ENCODE measurements at regions not wholly inside any gene's neighbourhood (a gene's known extent, or its start where the extent isn't known, plus 50 kb on each side); places are given as distances from the start of the nearest gene placed in this dataset.

GRCh38 chr2:192373754-192374153 lies 179.0 kb upstream of the TMEFF2 start:
- DNase-seq: no peak

- DNase-seq: no peak
These were observed 178.5 kb upstream of the TMEFF2 start for GRCh38 chr2:192373221-192373620.

GRCh38 chr2:192369969-192370368 lies 175.2 kb upstream of the TMEFF2 start:
- no peak for DNase-seq

GRCh38 chr2:192357217-192357616 lies 162.5 kb upstream of the TMEFF2 start:
- DNase-seq: peak; percentile 3

- no peak for DNase-seq
These were observed 159.9 kb upstream of the TMEFF2 start for GRCh38 chr2:192354512-192355244.

GRCh38 chr2:192347542-192347941 lies 152.8 kb upstream of the TMEFF2 start:
- DNase-seq: no peak

GRCh38 chr2:192345287-192345686 lies 150.6 kb upstream of the TMEFF2 start:
- DNase-seq: no peak

GRCh38 chr2:192333642-192334041 lies 138.9 kb upstream of the TMEFF2 start:
- DNase-seq: no peak

GRCh38 chr2:192328297-192328696 lies 133.6 kb upstream of the TMEFF2 start:
- DNase-seq: no peak

- DNase-seq: no peak
These were observed 132.8 kb upstream of the TMEFF2 start for GRCh38 chr2:192327576-192327975.

GRCh38 chr2:192315543-192315942 lies 120.8 kb upstream of the TMEFF2 start:
- no peak for DNase-seq

- DNase-seq: no peak
These were observed 120.2 kb upstream of the TMEFF2 start for GRCh38 chr2:192314800-192315481.

GRCh38 chr2:192313773-192314172 lies 119.0 kb upstream of the TMEFF2 start:
- DNase-seq: no peak

GRCh38 chr2:192311701-192312460 lies 117.1 kb upstream of the TMEFF2 start:
- no peak for DNase-seq

GRCh38 chr2:192307530-192307929 lies 112.8 kb upstream of the TMEFF2 start:
- DNase-seq: peak; percentile 44

GRCh38 chr2:192298664-192299063 lies 103.9 kb upstream of the TMEFF2 start:
- peak; percentile 3 for DNase-seq

- no peak for DNase-seq
These were observed 97.7 kb upstream of the TMEFF2 start for GRCh38 chr2:192292478-192292877.

- DNase-seq: no peak
These were observed 93.6 kb upstream of the TMEFF2 start for GRCh38 chr2:192288295-192288694.

GRCh38 chr2:192286093-192286701 lies 91.5 kb upstream of the TMEFF2 start:
- peak; percentile 58 for DNase-seq

- no peak for DNase-seq
These were observed 88.7 kb upstream of the TMEFF2 start for GRCh38 chr2:192283450-192283849.

GRCh38 chr2:192278701-192279100 lies 84.0 kb upstream of the TMEFF2 start:
- no peak for DNase-seq

GRCh38 chr2:192277494-192278109 lies 82.9 kb upstream of the TMEFF2 start:
- DNase-seq: no peak

- DNase-seq: no peak
These were observed 80.9 kb upstream of the TMEFF2 start for GRCh38 chr2:192275632-192276031.
